ENCODE measurements at regions not wholly inside any gene's neighbourhood (a gene's known extent, or its start where the extent isn't known, plus 50 kb on each side); places are given as distances from the start of the nearest gene placed in this dataset.

- TF ChIP-seq CTCF (conservative IDR thresholded peaks at IDR 0.05; ENCODE audit: low read length) (no peak), EZH2phosphoT487 (IDR thresholded peaks at IDR 0.05; ENCODE audit: borderline replicate concordance) (no peak)
Measured at GRCh38 chr13:22765547-22765946, 415.2 kb upstream of the SGCG start.

GRCh38 chr13:22770891-22771290 is 409.9 kb upstream of the SGCG start:
- Histone ChIP-seq H3K9me2 (replicated peaks; ENCODE audit: low read depth, low read length) (no peaks in the 10 kb centered on the region), H3F3A (ENCODE audit: low read depth) (no peaks in the 10 kb centered on the region), H3K4me1 (ENCODE audit: insufficient read depth, low read length, poor library complexity, severe bottlenecking) (no peaks in the 10 kb centered on the region), H4K20me1 (ENCODE audit: insufficient read depth, low read length, poor library complexity, severe bottlenecking) (no peaks in the 10 kb centered on the region), H3K9me3 (ENCODE audit: insufficient read depth, low read depth, low read length) (no peaks in the 10 kb centered on the region), H3K4me2 (ENCODE audit: low read depth, low read length, poor library complexity, severe bottlenecking) (no peak overlapping the region), H3K27me3 (ENCODE audit: insufficient read depth, low read length, poor library complexity, severe bottlenecking) (no peaks in the 10 kb centered on the region), H3K4me3 (ENCODE audit: low read length, poor library complexity, severe bottlenecking) (no peak overlapping the region), H3K79me2 (ENCODE audit: insufficient read depth, low read length) (no peaks in the 10 kb centered on the region), H3K9ac (ENCODE audit: low read depth, low read length, poor library complexity, severe bottlenecking) (no peak overlapping the region), H2AFZ (ENCODE audit: low read length) (no peak overlapping the region), H3K36me3 (ENCODE audit: insufficient read depth, low read length) (no peaks in the 10 kb centered on the region)
- TF ChIP-seq CTCF (conservative IDR thresholded peaks at IDR 0.05; ENCODE audit: low read length) (no peak), EZH2phosphoT487 (IDR thresholded peaks at IDR 0.05; ENCODE audit: borderline replicate concordance) (no peak)

More at GRCh38 chr13:22765547-22765946, 415.2 kb upstream of the SGCG start:
- no peak overlapping the region for H2AFZ ChIP-seq (ENCODE audit: low read length)
- no peaks in the 10 kb centered on the region for H3K36me3 ChIP-seq (ENCODE audit: insufficient read depth, low read length)
- H3K79me2 ChIP-seq (ENCODE audit: insufficient read depth, low read length), result no peaks in the 10 kb centered on the region
- no peaks in the 10 kb centered on the region for H3K9me3 ChIP-seq (ENCODE audit: insufficient read depth, low read depth, low read length)
- H3K27me3 ChIP-seq (ENCODE audit: insufficient read depth, low read length, poor library complexity, severe bottlenecking), result no peaks in the 10 kb centered on the region
- H3K9ac ChIP-seq (ENCODE audit: low read depth, low read length, poor library complexity, severe bottlenecking), result no peak overlapping the region
- no peaks in the 10 kb centered on the region for H4K20me1 ChIP-seq (ENCODE audit: insufficient read depth, low read length, poor library complexity, severe bottlenecking)
- H3K4me2 ChIP-seq (ENCODE audit: low read depth, low read length, poor library complexity, severe bottlenecking), result no peak overlapping the region
- no peaks in the 10 kb centered on the region for H3F3A ChIP-seq (ENCODE audit: low read depth)
- H3K4me3 ChIP-seq (ENCODE audit: low read length, poor library complexity, severe bottlenecking), result no peak overlapping the region
- H3K9me2 ChIP-seq (replicated peaks; ENCODE audit: low read depth, low read length), result no peaks in the 10 kb centered on the region
- H3K4me1 ChIP-seq (ENCODE audit: insufficient read depth, low read length, poor library complexity, severe bottlenecking), result no peaks in the 10 kb centered on the region

GRCh38 chr13:22773465-22773864 is 407.3 kb upstream of the SGCG start:
- H4K20me1 ChIP-seq (ENCODE audit: insufficient read depth, low read length, poor library complexity, severe bottlenecking), result no peaks in the 10 kb centered on the region
- no peaks in the 10 kb centered on the region for H3K4me1 ChIP-seq (ENCODE audit: insufficient read depth, low read length, poor library complexity, severe bottlenecking)
- no peak overlapping the region for H2AFZ ChIP-seq (ENCODE audit: low read length)
- no peak overlapping the region for H3K9ac ChIP-seq (ENCODE audit: low read depth, low read length, poor library complexity, severe bottlenecking)
- no peaks in the 10 kb centered on the region for H3F3A ChIP-seq (ENCODE audit: low read depth)
- H3K79me2 ChIP-seq (ENCODE audit: insufficient read depth, low read length), result no peaks in the 10 kb centered on the region
- no peaks in the 10 kb centered on the region for H3K9me2 ChIP-seq (replicated peaks; ENCODE audit: low read depth, low read length)
- no peak for TF ChIP-seq EZH2phosphoT487 (IDR thresholded peaks at IDR 0.05; ENCODE audit: borderline replicate concordance)
- TF ChIP-seq CTCF (conservative IDR thresholded peaks at IDR 0.05; ENCODE audit: low read length), result no peak
- no peaks in the 10 kb centered on the region for H3K9me3 ChIP-seq (ENCODE audit: insufficient read depth, low read depth, low read length)
- H3K36me3 ChIP-seq (ENCODE audit: insufficient read depth, low read length), result no peaks in the 10 kb centered on the region
- no peak overlapping the region for H3K4me3 ChIP-seq (ENCODE audit: low read length, poor library complexity, severe bottlenecking)
- no peak overlapping the region for H3K4me2 ChIP-seq (ENCODE audit: low read depth, low read length, poor library complexity, severe bottlenecking)
- no peaks in the 10 kb centered on the region for H3K27me3 ChIP-seq (ENCODE audit: insufficient read depth, low read length, poor library complexity, severe bottlenecking)
